Testis (tissue), 2 donors: ENCODE measurements at regions not wholly inside any gene's neighbourhood (a gene's known extent, or its start where the extent isn't known, plus 50 kb on each side); places are given as distances from the start of the nearest gene placed in this dataset.

Experiments used
- DNase-seq: peaks from one replicate; pipeline ENCODE4 v3.0.0-alpha.2; 2019
- H3K27ac ChIP-seq, 2 donors: fragments of 200-600 bp; sonication (generic); one replicate each; pipeline ENCODE4 v1.5.1; 2019
- H3K27me3 ChIP-seq: fragments of 200-600 bp; sonication (generic); one replicate; pipeline ENCODE4 v1.5.1; 2019
- H3K36me3 ChIP-seq: fragments of 200-600 bp; sonication (generic); one replicate; pipeline ENCODE4 v1.5.1; 2017; ENCODE audit warnings: low read depth; ENCODE audit errors: missing control alignments
- H3K4me1 ChIP-seq: fragments of 200-600 bp; sonication (generic); one replicate; pipeline ENCODE4 v1.5.1; 2019
- H3K4me3 ChIP-seq, 2 donors: fragments of 200-600 bp; sonication (generic); one replicate each; pipeline ENCODE4 v1.5.1; 2017 to 2019
- H3K9me3 ChIP-seq: fragments of 200-600 bp; sonication (generic); one replicate; pipeline ENCODE4 v1.5.1; 2017
- CTCF ChIP-seq, 3 experiments: fragments of 450-650 bp in 2 of 3; fragments of 200-600 bp in 1 of 3; sonication (generic) in 1 of 3; IDR thresholded peaks; one replicate each; pipeline ENCODE4 v1.5.1; 2016 to 2019; ENCODE audit warnings: antibody characterized with exemption in 3 of 3, mild to moderate bottlenecking in 2 of 3, moderate library complexity in 1 of 3
- POLR2A ChIP-seq: fragments of 450-650 bp; IDR thresholded peaks from one replicate; pipeline ENCODE4 v1.6.1; 2017; ENCODE audit warnings: antibody characterized with exemption, mild to moderate bottlenecking, moderate library complexity
- WGBS, 2 donors: methylation state at CpG; one replicate each; pipeline ENCODE4 v1.1.5; 2018; 5-methylcytosine and 5-hydroxymethylcytosine counted together
- intact Hi-C: fragments of 100-400 bp; cut with DNase I; formaldehyde crosslinking; loops from one replicate; pipeline ENCODE4 v1.15.1; 2023; ENCODE audit warnings: low total_unique reads

- H3K9me3 ChIP-seq = no peaks in the 10 kb centered on the region
- intact Hi-C loops = no loop called here
- no peak for DNase-seq
- WGBS, 2 donors = 52 to 72% methylated on average over 1 of the region's 1 CpG
- no peak overlapping the region for H3K27ac ChIP-seq
- H3K4me3 ChIP-seq = no peak overlapping the region
- no peaks in the 10 kb centered on the region for H3K27me3 ChIP-seq
- H3K4me1 ChIP-seq = no peaks in the 10 kb centered on the region
- TF ChIP-seq CTCF (IDR thresholded peaks at IDR 0.05) (no peak), POLR2A (no peak)
- H3K36me3 ChIP-seq = no peaks in the 10 kb centered on the region
Observed at GRCh38 chr3:106083207-106083606, 214.4 kb upstream of the CBLB start.

- Histone ChIP-seq H3K27me3 (no peaks in the 10 kb centered on the region), H3K36me3 (no peaks in the 10 kb centered on the region), H3K9me3 (no peaks in the 10 kb centered on the region), H3K4me1 (no peaks in the 10 kb centered on the region), H3K4me3 (no peak overlapping the region), H3K27ac (no peak overlapping the region)
- DNase-seq = no peak
- intact Hi-C loops = no loop called here
- TF ChIP-seq CTCF (IDR thresholded peaks at IDR 0.05) (no peak), POLR2A (no peak)
- 94 to 100% methylated on average over 1 of the region's 1 CpG for WGBS, 2 donors
Observed at GRCh38 chr3:106083854-106084253, 215.0 kb upstream of the CBLB start.

- Histone ChIP-seq H3K27me3 (no peaks in the 10 kb centered on the region), H3K36me3 (no peaks in the 10 kb centered on the region), H3K4me3 (no peak overlapping the region), H3K4me1 (no peaks in the 10 kb centered on the region), H3K27ac (no peak overlapping the region), H3K9me3 (no peaks in the 10 kb centered on the region)
- intact Hi-C loops = no loop called here
- no peak for TF ChIP-seq POLR2A
- no peak for TF ChIP-seq CTCF (IDR thresholded peaks at IDR 0.05)
- 44 to 67% methylated on average over 1 of the region's 1 CpG for WGBS, 2 donors
- DNase-seq = no peak
Observed at GRCh38 chr3:106086038-106086437, 217.2 kb upstream of the CBLB start.

- Histone ChIP-seq H3K9me3 (no peaks in the 10 kb centered on the region), H3K4me1 (no peaks in the 10 kb centered on the region), H3K36me3 (no peaks in the 10 kb centered on the region), H3K4me3 (no peak overlapping the region), H3K27ac (no peak overlapping the region), H3K27me3 (no peaks in the 10 kb centered on the region)
- TF ChIP-seq POLR2A (no peak), CTCF (IDR thresholded peaks at IDR 0.05) (no peak)
- WGBS, 2 donors = 86 to 90% methylated on average over 4 of the region's 4 CpGs
- no peak for DNase-seq
- intact Hi-C loops = no loop called here
Observed at GRCh38 chr3:106086636-106087035, 217.8 kb upstream of the CBLB start.

GRCh38 chr3:106088304-106088703 lies 219.5 kb upstream of the CBLB start:
- DNase-seq = no peak
- H3K9me3 ChIP-seq = no peaks in the 10 kb centered on the region
- no peak overlapping the region for H3K27ac ChIP-seq
- WGBS, 2 donors = 65 to 79% methylated on average over 1 of the region's 1 CpG
- intact Hi-C loops = no loop called here
- H3K36me3 ChIP-seq = no peaks in the 10 kb centered on the region
- H3K4me3 ChIP-seq = no peak overlapping the region
- no peaks in the 10 kb centered on the region for H3K4me1 ChIP-seq
- TF ChIP-seq POLR2A (no peak), CTCF (IDR thresholded peaks at IDR 0.05) (no peak)
- no peaks in the 10 kb centered on the region for H3K27me3 ChIP-seq
